ENCODE measurements at regions not wholly inside any gene's neighbourhood (a gene's known extent, or its start where the extent isn't known, plus 50 kb on each side); places are given as distances from the start of the nearest gene placed in this dataset.

GRCh38 chr10:129344731-129345355 lies 122.2 kb upstream of the MGMT start:
- Histone ChIP-seq H3K9me3 (ENCODE audit: control insufficient read depth, insufficient read depth, low read length) (no peaks in the 10 kb centered on the region), H3F3A (ENCODE audit: control insufficient read depth, insufficient read depth) (no peaks in the 10 kb centered on the region), H3K9me2 (replicated peaks; ENCODE audit: control insufficient read depth, low read length) (no peaks in the 10 kb centered on the region), H4K20me1 (ENCODE audit: control insufficient read depth, insufficient read depth, low read depth, low read length) (no peaks in the 10 kb centered on the region), H3K79me2 (ENCODE audit: control insufficient read depth, low read length) (no peaks in the 10 kb centered on the region), H3K4me2 (ENCODE audit: low read length) (no peak overlapping the region), H3K36me3 (ENCODE audit: control insufficient read depth, low read length) (no peaks in the 10 kb centered on the region), H3K27me3 (ENCODE audit: control insufficient read depth, low read length) (no peaks in the 10 kb centered on the region), H3K4me3 (ENCODE audit: low read length) (no peak overlapping the region), H3K27ac (ENCODE audit: low read depth, low read length) (no peak overlapping the region), H3K4me1 (ENCODE audit: control insufficient read depth, low read length) (no peaks in the 10 kb centered on the region)
- TF ChIP-seq EZH2phosphoT487 (IDR thresholded peaks at IDR 0.05; ENCODE audit: borderline replicate concordance, low read length) = no peak
- TF ChIP-seq CTCF (IDR thresholded peaks at IDR 0.05; ENCODE audit: low read depth, low read length, poor library complexity, severe bottlenecking) = no peak

- Histone ChIP-seq H3K79me2 (ENCODE audit: control insufficient read depth, low read length) (no peaks in the 10 kb centered on the region), H3K9me2 (replicated peaks; ENCODE audit: control insufficient read depth, low read length) (no peaks in the 10 kb centered on the region), H3K27me3 (ENCODE audit: control insufficient read depth, low read length) (no peaks in the 10 kb centered on the region), H3K4me1 (ENCODE audit: control insufficient read depth, low read length) (no peaks in the 10 kb centered on the region), H4K20me1 (ENCODE audit: control insufficient read depth, insufficient read depth, low read depth, low read length) (no peaks in the 10 kb centered on the region), H3K4me2 (ENCODE audit: low read length) (no peak overlapping the region), H3F3A (ENCODE audit: control insufficient read depth, insufficient read depth) (no peaks in the 10 kb centered on the region), H3K9me3 (ENCODE audit: control insufficient read depth, insufficient read depth, low read length) (no peaks in the 10 kb centered on the region), H3K27ac (ENCODE audit: low read depth, low read length) (no peak overlapping the region), H3K4me3 (ENCODE audit: low read length) (no peak overlapping the region), H3K36me3 (ENCODE audit: control insufficient read depth, low read length) (no peaks in the 10 kb centered on the region)
- TF ChIP-seq CTCF (IDR thresholded peaks at IDR 0.05; ENCODE audit: low read depth, low read length, poor library complexity, severe bottlenecking) (no peak), EZH2phosphoT487 (IDR thresholded peaks at IDR 0.05; ENCODE audit: borderline replicate concordance, low read length) (no peak)
Measured at GRCh38 chr10:129345763-129346162, 121.3 kb upstream of the MGMT start.

DNA sequence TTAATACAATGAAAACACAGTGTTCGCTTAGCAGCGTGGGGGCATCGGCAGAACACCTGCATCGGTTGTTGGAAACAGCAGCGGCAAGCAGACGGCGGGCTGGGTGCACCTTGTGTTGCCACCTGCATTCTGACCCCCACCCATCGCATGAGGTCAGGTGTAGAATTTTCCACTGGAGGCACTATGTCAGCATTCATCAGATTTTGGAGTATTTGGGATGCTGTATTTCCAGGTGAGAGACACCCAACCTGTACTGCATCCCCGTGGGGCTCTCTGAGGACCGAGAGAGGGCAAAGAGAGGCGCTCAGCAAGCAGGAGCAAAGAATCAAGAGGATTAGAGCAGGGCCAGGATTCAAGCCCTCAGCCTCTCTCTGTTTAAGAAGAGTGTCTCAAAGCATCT lies 116.4 kb upstream of the MGMT start:
- no peaks in the 10 kb centered on the region for H4K20me1 ChIP-seq (ENCODE audit: control insufficient read depth, insufficient read depth, low read depth, low read length)
- TF ChIP-seq EZH2phosphoT487 (IDR thresholded peaks at IDR 0.05; ENCODE audit: borderline replicate concordance, low read length) = no peak
- no peak for TF ChIP-seq CTCF (IDR thresholded peaks at IDR 0.05; ENCODE audit: low read depth, low read length, poor library complexity, severe bottlenecking)
- no peaks in the 10 kb centered on the region for H3K9me3 ChIP-seq (ENCODE audit: control insufficient read depth, insufficient read depth, low read length)
- no peaks in the 10 kb centered on the region for H3K9me2 ChIP-seq (replicated peaks; ENCODE audit: control insufficient read depth, low read length)
- no peaks in the 10 kb centered on the region for H3F3A ChIP-seq (ENCODE audit: control insufficient read depth, insufficient read depth)
- no peaks in the 10 kb centered on the region for H3K79me2 ChIP-seq (ENCODE audit: control insufficient read depth, low read length)
- H3K36me3 ChIP-seq (ENCODE audit: control insufficient read depth, low read length) = no peaks in the 10 kb centered on the region
- no peaks in the 10 kb centered on the region for H3K27me3 ChIP-seq (ENCODE audit: control insufficient read depth, low read length)
- H3K27ac ChIP-seq (ENCODE audit: low read depth, low read length) = no peak overlapping the region
- no peak overlapping the region for H3K4me3 ChIP-seq (ENCODE audit: low read length)
- no peaks in the 10 kb centered on the region for H3K4me1 ChIP-seq (ENCODE audit: control insufficient read depth, low read length)
- H3K4me2 ChIP-seq (ENCODE audit: low read length) = no peak overlapping the region

Measured in DOHH2 (cell line).